ENCODE measurements at regions not wholly inside any gene's neighbourhood (a gene's known extent, or its start where the extent isn't known, plus 50 kb on each side); places are given as distances from the start of the nearest gene placed in this dataset.

- no peak for DNase-seq
Measured at GRCh38 chr16:26295625-26296304, 604.0 kb downstream of the HS3ST4 start.

- DNase-seq, result no peak
Measured at GRCh38 chr16:26301516-26301915, 609.8 kb downstream of the HS3ST4 start.

GRCh38 chr16:26316683-26317464 lies 625.1 kb downstream of the HS3ST4 start:
- DNase-seq, result no peak

- peak; percentile 87 for DNase-seq
Measured at GRCh38 chr16:26317885-26318284, 626.1 kb downstream of the HS3ST4 start.

GRCh38 chr16:26330654-26331053 lies 638.9 kb downstream of the HS3ST4 start:
- DNase-seq, result no peak

GRCh38 chr16:26334218-26335111 lies 642.7 kb downstream of the HS3ST4 start:
- DNase-seq, result no peak

GRCh38 chr16:26335236-26335853 lies 643.6 kb downstream of the HS3ST4 start:
- DNase-seq, result no peak

GRCh38 chr16:26342621-26343020 lies 650.9 kb downstream of the HS3ST4 start:
- DNase-seq, result no peak

GRCh38 chr16:26344240-26344776 lies 652.5 kb downstream of the HS3ST4 start:
- DNase-seq, result peak; percentile 80

- no peak for DNase-seq
Measured at GRCh38 chr16:26344976-26345375, 653.2 kb downstream of the HS3ST4 start.

GRCh38 chr16:26345966-26346365 lies 654.2 kb downstream of the HS3ST4 start:
- no peak for DNase-seq

- DNase-seq, result no peak
Measured at GRCh38 chr16:26348095-26348494, 656.3 kb downstream of the HS3ST4 start.

GRCh38 chr16:26360867-26361266 lies 669.1 kb downstream of the HS3ST4 start:
- DNase-seq, result no peak

GRCh38 chr16:26363581-26363980 lies 671.8 kb downstream of the HS3ST4 start:
- no peak for DNase-seq

- peak; percentile 2 for DNase-seq
Measured at GRCh38 chr16:26365161-26365940, 673.6 kb downstream of the HS3ST4 start.

GRCh38 chr16:26371349-26371869 lies 679.6 kb downstream of the HS3ST4 start:
- no peak for DNase-seq

GRCh38 chr16:26374279-26374925 lies 682.6 kb downstream of the HS3ST4 start:
- no peak for DNase-seq

- no peak for DNase-seq
Measured at GRCh38 chr16:26382586-26382985, 684.1 kb upstream of the C16orf82 start.

- DNase-seq, result no peak
Measured at GRCh38 chr16:26386096-26386495, 680.6 kb upstream of the C16orf82 start.

GRCh38 chr16:26391833-26392232 lies 674.9 kb upstream of the C16orf82 start:
- peak; percentile 44 for DNase-seq

- no peak for DNase-seq
Measured at GRCh38 chr16:26394409-26394808, 672.3 kb upstream of the C16orf82 start.
